Testis (tissue), 2 donors: ENCODE measurements at regions not wholly inside any gene's neighbourhood (a gene's known extent, or its start where the extent isn't known, plus 50 kb on each side); places are given as distances from the start of the nearest gene placed in this dataset.

Source experiments
- DNase-seq: peaks from one replicate; pipeline ENCODE4 v3.0.0-alpha.2; 2019
- H3K27ac ChIP-seq, 2 donors: fragments of 200-600 bp; sonication (generic); one replicate each; pipeline ENCODE4 v1.5.1; 2019
- H3K27me3 ChIP-seq: fragments of 200-600 bp; sonication (generic); one replicate; pipeline ENCODE4 v1.5.1; 2019
- H3K36me3 ChIP-seq: fragments of 200-600 bp; sonication (generic); one replicate; pipeline ENCODE4 v1.5.1; 2017; ENCODE audit warnings: low read depth; ENCODE audit errors: missing control alignments
- H3K4me1 ChIP-seq: fragments of 200-600 bp; sonication (generic); one replicate; pipeline ENCODE4 v1.5.1; 2019
- H3K4me3 ChIP-seq, 2 donors: fragments of 200-600 bp; sonication (generic); one replicate each; pipeline ENCODE4 v1.5.1; 2017 to 2019
- H3K9me3 ChIP-seq: fragments of 200-600 bp; sonication (generic); one replicate; pipeline ENCODE4 v1.5.1; 2017
- POLR2A ChIP-seq: fragments of 450-650 bp; IDR thresholded peaks from one replicate; pipeline ENCODE4 v1.6.1; 2017; ENCODE audit warnings: antibody characterized with exemption, mild to moderate bottlenecking, moderate library complexity
- WGBS, 2 donors: methylation state at CpG; one replicate each; pipeline ENCODE4 v1.1.5; 2018; 5-methylcytosine and 5-hydroxymethylcytosine counted together
- intact Hi-C: fragments of 100-400 bp; cut with DNase I; formaldehyde crosslinking; loops from one replicate; pipeline ENCODE4 v1.15.1; 2023; ENCODE audit warnings: low total_unique reads
- TF ChIP-seq, protein P1 (sequence below), 3 experiments: fragments of 450-650 bp in 2 of 3; fragments of 200-600 bp in 1 of 3; sonication (generic) in 1 of 3; IDR thresholded peaks; one replicate each; pipeline ENCODE4 v1.5.1; 2016 to 2019; ENCODE audit warnings: antibody characterized with exemption in 3 of 3, mild to moderate bottlenecking in 2 of 3, moderate library complexity in 1 of 3

- TF ChIP-seq, protein P1, sequence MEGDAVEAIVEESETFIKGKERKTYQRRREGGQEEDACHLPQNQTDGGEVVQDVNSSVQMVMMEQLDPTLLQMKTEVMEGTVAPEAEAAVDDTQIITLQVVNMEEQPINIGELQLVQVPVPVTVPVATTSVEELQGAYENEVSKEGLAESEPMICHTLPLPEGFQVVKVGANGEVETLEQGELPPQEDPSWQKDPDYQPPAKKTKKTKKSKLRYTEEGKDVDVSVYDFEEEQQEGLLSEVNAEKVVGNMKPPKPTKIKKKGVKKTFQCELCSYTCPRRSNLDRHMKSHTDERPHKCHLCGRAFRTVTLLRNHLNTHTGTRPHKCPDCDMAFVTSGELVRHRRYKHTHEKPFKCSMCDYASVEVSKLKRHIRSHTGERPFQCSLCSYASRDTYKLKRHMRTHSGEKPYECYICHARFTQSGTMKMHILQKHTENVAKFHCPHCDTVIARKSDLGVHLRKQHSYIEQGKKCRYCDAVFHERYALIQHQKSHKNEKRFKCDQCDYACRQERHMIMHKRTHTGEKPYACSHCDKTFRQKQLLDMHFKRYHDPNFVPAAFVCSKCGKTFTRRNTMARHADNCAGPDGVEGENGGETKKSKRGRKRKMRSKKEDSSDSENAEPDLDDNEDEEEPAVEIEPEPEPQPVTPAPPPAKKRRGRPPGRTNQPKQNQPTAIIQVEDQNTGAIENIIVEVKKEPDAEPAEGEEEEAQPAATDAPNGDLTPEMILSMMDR (IDR thresholded peaks at IDR 0.05): no peak
- no peak for TF ChIP-seq POLR2A
- DNase-seq: no peak
These were observed 92.1 kb downstream of the RPRM start for GRCh38 chr2:153386481-153386897.

DNA sequence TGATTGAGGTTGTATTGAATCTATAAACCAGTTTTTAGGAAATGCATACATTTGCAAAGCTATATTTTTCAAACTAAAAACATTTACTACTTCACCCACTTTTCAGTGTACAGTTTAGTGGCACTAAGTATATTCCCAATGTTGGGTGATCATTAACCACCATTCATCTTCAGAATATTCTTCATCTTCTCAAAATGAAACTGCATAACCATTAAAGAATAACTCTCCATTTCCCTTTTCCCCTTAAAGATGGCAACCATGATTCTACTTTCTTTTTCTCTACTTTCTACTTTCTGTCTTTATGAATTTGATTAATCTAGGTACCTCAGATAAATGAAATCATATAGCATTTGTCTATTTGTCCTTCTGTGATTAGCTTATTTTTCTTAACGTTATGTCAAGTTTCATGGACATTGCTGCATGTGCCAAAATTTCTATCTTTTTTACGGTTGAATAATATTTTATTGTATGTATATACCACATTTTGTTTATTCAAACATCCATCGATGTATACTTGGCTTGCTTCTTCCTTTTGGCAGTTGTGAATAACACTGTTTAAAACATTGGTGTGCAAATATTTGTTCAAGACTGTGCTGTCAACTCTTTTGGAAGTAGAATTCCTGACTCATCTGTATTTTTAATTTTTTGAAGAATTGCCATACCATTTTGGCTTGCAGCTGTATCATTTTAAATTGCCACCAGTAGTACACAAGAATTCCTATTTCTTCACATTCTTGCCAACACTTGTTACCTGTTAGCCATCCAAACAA lies 104.9 kb downstream of the RPRM start:
- Histone ChIP-seq H3K4me1 (no peaks in the 10 kb centered on the region), H3K9me3 (no peaks in the 10 kb centered on the region), H3K4me3 (no peak overlapping the region), H3K27ac (no peak overlapping the region), H3K27me3 (no peaks in the 10 kb centered on the region), H3K36me3 (no peaks in the 10 kb centered on the region)
- no peak for DNase-seq
- intact Hi-C loops: no loop called here
- TF ChIP-seq, protein P1 (IDR thresholded peaks at IDR 0.05): no peak
- no peak for TF ChIP-seq POLR2A
- 88 to 95% methylated on average over 3 of the region's 3 CpGs for WGBS, 2 donors

More at GRCh38 chr2:153386481-153386897, 92.1 kb downstream of the RPRM start:
- 64 to 76% methylated on average over 2 of the region's 2 CpGs for WGBS, 2 donors
- Histone ChIP-seq H3K9me3 (no peaks in the 10 kb centered on the region), H3K4me3 (no peak overlapping the region), H3K4me1 (no peaks in the 10 kb centered on the region), H3K27ac (no peak overlapping the region), H3K27me3 (no peaks in the 10 kb centered on the region), H3K36me3 (no peaks in the 10 kb centered on the region)
- intact Hi-C loops: no loop called here

DNA sequence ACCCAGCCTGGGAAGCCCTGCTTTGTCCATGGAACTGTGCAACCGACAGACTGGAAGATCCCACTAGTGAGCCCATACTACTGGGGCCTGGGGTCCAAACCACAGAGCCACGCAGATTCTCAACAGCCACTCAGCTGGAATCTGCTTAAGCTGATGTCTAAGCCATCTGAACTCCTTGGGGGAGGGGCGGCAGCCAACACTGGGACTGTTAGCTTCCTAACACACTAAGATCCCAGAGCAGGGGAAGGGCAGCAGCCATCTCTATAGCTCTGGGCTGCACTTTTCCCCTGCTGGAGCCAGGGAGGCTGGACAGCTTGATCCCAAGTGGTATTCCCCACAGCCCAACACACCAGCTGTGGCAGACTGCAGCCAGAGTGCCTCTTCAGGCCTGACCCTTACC lies 118.3 kb downstream of the RPRM start:
- H3K27me3 ChIP-seq: no peaks in the 10 kb centered on the region
- 84 to 100% methylated on average over 1 to 3 of the region's 3 CpGs for WGBS, 2 donors
- no peak overlapping the region for H3K27ac ChIP-seq
- no peak for DNase-seq
- no peaks in the 10 kb centered on the region for H3K9me3 ChIP-seq
- intact Hi-C loops: no loop called here
- H3K36me3 ChIP-seq: no peaks in the 10 kb centered on the region
- no peaks in the 10 kb centered on the region for H3K4me1 ChIP-seq
- H3K4me3 ChIP-seq: no peak overlapping the region
- TF ChIP-seq, protein P1 (IDR thresholded peaks at IDR 0.05): no peak
- TF ChIP-seq POLR2A: no peak

DNA sequence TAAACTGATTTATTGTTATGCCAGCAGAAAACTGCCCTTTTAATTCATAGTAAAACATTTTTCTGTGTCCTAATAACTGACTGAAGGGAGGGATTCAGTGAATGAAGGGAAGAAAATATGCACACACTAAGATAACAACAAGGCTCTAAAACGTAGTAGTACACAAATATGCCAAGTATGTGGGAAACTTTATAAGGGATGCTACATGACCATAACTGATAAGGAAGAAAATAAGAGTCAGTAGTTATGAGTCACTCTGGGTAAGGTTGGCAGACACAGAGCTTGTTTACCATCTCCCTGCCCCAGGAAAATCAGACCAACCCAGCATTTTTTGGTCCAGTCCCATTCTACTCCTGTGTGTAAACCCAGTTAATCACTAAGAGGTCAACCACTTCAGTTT lies 124.2 kb downstream of the RPRM start:
- TF ChIP-seq POLR2A: no peak
- TF ChIP-seq, protein P1 (IDR thresholded peaks at IDR 0.05): no peak
- Histone ChIP-seq H3K9me3 (no peaks in the 10 kb centered on the region), H3K27me3 (no peaks in the 10 kb centered on the region), H3K4me3 (no peak overlapping the region), H3K36me3 (no peaks in the 10 kb centered on the region), H3K27ac (no peak overlapping the region), H3K4me1 (no peaks in the 10 kb centered on the region)
- DNase-seq: no peak
- intact Hi-C loops: no loop called here
- 29 to 33% methylated on average over 1 of the region's 1 CpG for WGBS, 2 donors

DNA sequence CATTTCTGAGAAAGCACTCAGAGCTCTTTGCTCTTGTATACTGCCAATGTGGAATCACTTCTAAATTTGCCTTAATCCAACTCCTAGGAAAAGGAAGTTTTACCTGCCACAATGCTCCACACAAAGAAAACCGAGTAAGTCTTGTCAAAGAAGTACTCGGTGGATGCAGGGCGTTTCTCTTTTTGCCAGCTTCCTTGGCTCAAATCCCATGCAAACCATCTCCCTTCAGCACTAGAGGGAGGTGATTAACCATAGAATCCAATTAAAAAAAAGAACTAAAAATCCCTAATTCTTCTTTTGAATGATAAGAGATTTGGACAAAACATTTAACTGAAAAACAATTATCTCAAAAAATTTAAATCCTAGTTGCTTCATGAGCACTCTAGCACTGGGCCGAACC lies 129.0 kb downstream of the RPRM start:
- no peaks in the 10 kb centered on the region for H3K9me3 ChIP-seq
- no peaks in the 10 kb centered on the region for H3K36me3 ChIP-seq
- no peaks in the 10 kb centered on the region for H3K27me3 ChIP-seq
- H3K4me3 ChIP-seq: no peak overlapping the region
- H3K27ac ChIP-seq: no peak overlapping the region
- no peak for DNase-seq
- no peaks in the 10 kb centered on the region for H3K4me1 ChIP-seq
- 82 to 86% methylated on average over 4 of the region's 4 CpGs for WGBS, 2 donors
- TF ChIP-seq, protein P1 (IDR thresholded peaks at IDR 0.05): no peak
- TF ChIP-seq POLR2A: no peak
- intact Hi-C loops: no loop called here
